ENCODE measurements at regions not wholly inside any gene's neighbourhood (a gene's known extent, or its start where the extent isn't known, plus 50 kb on each side); places are given as distances from the start of the nearest gene placed in this dataset.
A peak's percentile ranks its signal among the peaks of the same experiment; 100 is the strongest.

DNA sequence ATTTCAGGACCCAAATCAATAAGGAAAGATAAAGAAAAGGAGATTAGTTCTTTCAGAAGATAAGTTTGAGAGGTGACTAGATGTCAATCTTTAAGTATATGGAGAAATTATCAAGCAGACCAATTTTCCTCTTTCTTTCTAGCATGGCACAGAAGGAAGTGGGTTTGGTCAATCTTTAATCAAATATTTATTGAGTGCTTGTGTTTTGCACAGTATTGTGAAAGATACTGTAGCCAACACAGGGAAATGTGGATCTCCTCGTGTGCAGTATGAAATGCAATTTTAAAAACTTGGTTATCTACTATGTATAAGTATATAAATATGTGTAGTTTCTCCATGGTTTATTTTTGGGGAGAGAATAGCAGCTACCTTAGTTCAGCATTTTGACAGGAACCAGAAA is 655.2 kb downstream of the RAPGEF2 start:
- Histone ChIP-seq H3K79me2 (ENCODE audit: low read length) (no peaks in the 10 kb centered on the region), H3K27me3 (ENCODE audit: low read length) (no peaks in the 10 kb centered on the region), H3K9ac (ENCODE audit: low read length) (no peak overlapping the region), H2AFZ (ENCODE audit: low read length) (no peak overlapping the region), H3K4me3 (ENCODE audit: low read length) (no peak overlapping the region), H3K4me2 (ENCODE audit: low read depth, low read length, poor library complexity, severe bottlenecking) (no peak overlapping the region), H3K9me2 (replicated peaks; ENCODE audit: insufficient read depth, low read length) (no peaks in the 10 kb centered on the region), H3K36me3 (ENCODE audit: insufficient read depth, low read length) (no peaks in the 10 kb centered on the region), H3K9me3 (ENCODE audit: low read length) (peaks cover 40% of the 10 kb centered on the region), H3K4me1 (ENCODE audit: low read length) (no peaks in the 10 kb centered on the region), H4K20me1 (ENCODE audit: insufficient read depth, low read depth, low read length) (no peaks in the 10 kb centered on the region), H3K27ac (ENCODE audit: low read length) (no peak overlapping the region)
- no peak for DNase-seq

- Histone ChIP-seq H3K4me1 (ENCODE audit: low read length) (no peaks in the 10 kb centered on the region), H3K9ac (ENCODE audit: low read length) (no peak overlapping the region), H3K9me3 (ENCODE audit: low read length) (peaks cover 19% of the 10 kb centered on the region), H3K4me2 (ENCODE audit: low read depth, low read length, poor library complexity, severe bottlenecking) (no peak overlapping the region), H3K9me2 (replicated peaks; ENCODE audit: insufficient read depth, low read length) (no peaks in the 10 kb centered on the region), H3K27ac (ENCODE audit: low read length) (no peak overlapping the region), H2AFZ (ENCODE audit: low read length) (no peak overlapping the region), H3K36me3 (ENCODE audit: insufficient read depth, low read length) (no peaks in the 10 kb centered on the region), H4K20me1 (ENCODE audit: insufficient read depth, low read depth, low read length) (no peaks in the 10 kb centered on the region), H3K27me3 (ENCODE audit: low read length) (no peaks in the 10 kb centered on the region), H3K79me2 (ENCODE audit: low read length) (no peaks in the 10 kb centered on the region), H3K4me3 (ENCODE audit: low read length) (no peak overlapping the region)
- no peak for DNase-seq
Measured at GRCh38 chr4:159762672-159763071, 659.8 kb downstream of the RAPGEF2 start.

DNA sequence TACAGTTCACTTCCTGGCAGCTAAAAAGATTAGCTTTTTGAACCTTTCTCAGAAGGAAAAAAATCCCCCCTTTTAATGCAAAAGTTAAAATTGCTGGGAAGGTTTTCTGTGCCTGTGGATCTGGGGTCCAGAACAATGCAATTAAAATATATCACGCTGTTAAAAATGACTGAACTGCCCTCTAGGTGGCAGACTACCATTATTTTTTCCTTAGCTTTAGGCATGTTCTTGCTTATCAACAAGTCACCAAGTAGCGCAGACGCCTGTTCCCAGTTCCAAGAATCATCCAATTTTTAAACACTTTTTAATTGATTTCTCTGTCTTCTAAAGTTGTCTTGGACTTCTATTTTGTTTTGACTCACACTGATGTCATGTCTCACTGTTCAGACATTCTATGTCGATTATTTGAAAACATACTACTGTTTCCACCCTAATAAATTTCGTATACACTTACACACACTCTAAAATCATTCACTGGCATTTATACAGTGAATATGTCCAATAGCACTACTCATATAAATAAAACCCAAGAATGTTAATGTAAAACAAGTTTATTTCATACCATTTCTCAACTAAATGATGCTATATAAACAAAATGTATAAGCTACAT is 661.6 kb downstream of the RAPGEF2 start:
- no peaks in the 10 kb centered on the region for H3K27me3 ChIP-seq (ENCODE audit: low read length)
- no peak overlapping the region for H3K9ac ChIP-seq (ENCODE audit: low read length)
- peaks cover 11% of the 10 kb centered on the region for H3K9me3 ChIP-seq (ENCODE audit: low read length)
- H3K4me3 ChIP-seq (ENCODE audit: low read length) = no peak overlapping the region
- no peaks in the 10 kb centered on the region for H3K79me2 ChIP-seq (ENCODE audit: low read length)
- H2AFZ ChIP-seq (ENCODE audit: low read length) = no peak overlapping the region
- H3K36me3 ChIP-seq (ENCODE audit: insufficient read depth, low read length) = no peaks in the 10 kb centered on the region
- H3K9me2 ChIP-seq (replicated peaks; ENCODE audit: insufficient read depth, low read length) = no peaks in the 10 kb centered on the region
- no peak overlapping the region for H3K27ac ChIP-seq (ENCODE audit: low read length)
- no peaks in the 10 kb centered on the region for H4K20me1 ChIP-seq (ENCODE audit: insufficient read depth, low read depth, low read length)
- H3K4me2 ChIP-seq (ENCODE audit: low read depth, low read length, poor library complexity, severe bottlenecking) = no peak overlapping the region
- H3K4me1 ChIP-seq (ENCODE audit: low read length) = no peaks in the 10 kb centered on the region
- DNase-seq = peak; percentile 74

DNA sequence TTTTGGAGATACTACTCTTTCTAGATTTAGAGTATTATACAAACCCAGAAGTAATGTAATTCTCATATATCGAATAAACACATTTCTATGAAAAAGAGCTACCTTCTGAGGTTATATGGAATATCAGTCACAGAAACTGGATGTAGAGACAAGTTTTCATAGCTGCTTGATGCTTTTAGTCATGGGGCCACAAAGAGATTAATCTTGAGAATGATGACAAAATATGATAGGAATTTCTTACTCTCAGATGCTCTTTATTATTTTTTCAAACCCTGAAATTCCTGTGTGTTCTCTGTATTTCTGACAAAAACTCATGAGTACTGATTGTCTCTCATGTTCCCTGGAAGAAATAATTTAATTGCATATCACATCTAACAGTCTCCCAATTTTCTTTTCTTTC is 662.5 kb downstream of the RAPGEF2 start:
- Histone ChIP-seq H3K4me2 (ENCODE audit: low read depth, low read length, poor library complexity, severe bottlenecking) (no peak overlapping the region), H3K9ac (ENCODE audit: low read length) (no peak overlapping the region)
- DNase-seq = no peak

DNA sequence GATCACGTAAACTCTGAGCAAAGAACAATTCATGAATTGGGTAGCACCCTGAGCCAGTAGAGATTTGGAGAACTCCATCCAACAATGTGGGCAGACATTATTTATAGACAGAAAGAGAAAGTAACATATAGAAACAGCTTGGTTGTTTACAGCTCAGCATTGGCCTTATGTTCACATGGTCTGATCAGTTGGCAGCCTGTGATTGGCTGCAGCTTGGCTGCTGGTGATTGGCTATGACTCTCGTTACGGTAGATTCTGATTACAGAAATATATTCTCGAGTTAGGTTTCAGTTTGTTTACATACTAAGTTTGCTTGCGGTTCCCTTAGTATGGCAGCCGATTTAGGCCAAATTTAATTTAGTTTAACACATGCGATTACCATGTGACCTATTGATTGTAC is 663.4 kb downstream of the RAPGEF2 start:
- Histone ChIP-seq H3K4me1 (ENCODE audit: low read length) (no peaks in the 10 kb centered on the region), H3K9me3 (ENCODE audit: low read length) (peaks cover 12% of the 10 kb centered on the region; the same call in 1 of the 2 replicates), H2AFZ (ENCODE audit: low read length) (no peak overlapping the region), H4K20me1 (ENCODE audit: insufficient read depth, low read depth, low read length) (no peaks in the 10 kb centered on the region), H3K9me2 (replicated peaks; ENCODE audit: insufficient read depth, low read length) (no peaks in the 10 kb centered on the region), H3K36me3 (ENCODE audit: insufficient read depth, low read length) (no peaks in the 10 kb centered on the region), H3K27me3 (ENCODE audit: low read length) (no peaks in the 10 kb centered on the region), H3K27ac (ENCODE audit: low read length) (no peak overlapping the region), H3K4me3 (ENCODE audit: low read length) (no peak overlapping the region), H3K9ac (ENCODE audit: low read length) (no peak overlapping the region), H3K4me2 (ENCODE audit: low read depth, low read length, poor library complexity, severe bottlenecking) (no peak overlapping the region), H3K79me2 (ENCODE audit: low read length) (no peaks in the 10 kb centered on the region)
- DNase-seq = no peak

More for the DNA sequence above, 662.5 kb downstream of the RAPGEF2 start:
- H3K27me3 ChIP-seq (ENCODE audit: low read length) = no peaks in the 10 kb centered on the region
- no peaks in the 10 kb centered on the region for H4K20me1 ChIP-seq (ENCODE audit: insufficient read depth, low read depth, low read length)
- no peaks in the 10 kb centered on the region for H3K36me3 ChIP-seq (ENCODE audit: insufficient read depth, low read length)
- no peak overlapping the region for H2AFZ ChIP-seq (ENCODE audit: low read length)
- H3K4me3 ChIP-seq (ENCODE audit: low read length) = no peak overlapping the region
- H3K4me1 ChIP-seq (ENCODE audit: low read length) = no peaks in the 10 kb centered on the region
- H3K79me2 ChIP-seq (ENCODE audit: low read length) = no peaks in the 10 kb centered on the region
- H3K27ac ChIP-seq (ENCODE audit: low read length) = no peak overlapping the region
- H3K9me3 ChIP-seq (ENCODE audit: low read length) = peaks cover 11% of the 10 kb centered on the region; the same call in 1 of the 2 replicates
- H3K9me2 ChIP-seq (replicated peaks; ENCODE audit: insufficient read depth, low read length) = no peaks in the 10 kb centered on the region

GRCh38 chr4:159767406-159767805 is 664.5 kb downstream of the RAPGEF2 start:
- DNase-seq = no peak
- peaks cover 18% of the 10 kb centered on the region for H3K9me3 ChIP-seq (ENCODE audit: low read length)
- H3K4me3 ChIP-seq (ENCODE audit: low read length) = no peak overlapping the region
- no peaks in the 10 kb centered on the region for H3K36me3 ChIP-seq (ENCODE audit: insufficient read depth, low read length)
- H3K9ac ChIP-seq (ENCODE audit: low read length) = no peak overlapping the region
- H3K4me1 ChIP-seq (ENCODE audit: low read length) = no peaks in the 10 kb centered on the region
- H3K27me3 ChIP-seq (ENCODE audit: low read length) = no peaks in the 10 kb centered on the region
- no peaks in the 10 kb centered on the region for H3K79me2 ChIP-seq (ENCODE audit: low read length)
- no peak overlapping the region for H3K4me2 ChIP-seq (ENCODE audit: low read depth, low read length, poor library complexity, severe bottlenecking)
- no peaks in the 10 kb centered on the region for H3K9me2 ChIP-seq (replicated peaks; ENCODE audit: insufficient read depth, low read length)
- no peak overlapping the region for H2AFZ ChIP-seq (ENCODE audit: low read length)
- no peaks in the 10 kb centered on the region for H4K20me1 ChIP-seq (ENCODE audit: insufficient read depth, low read depth, low read length)
- H3K27ac ChIP-seq (ENCODE audit: low read length) = no peak overlapping the region

GRCh38 chr4:159768016-159768415 is 665.1 kb downstream of the RAPGEF2 start:
- Histone ChIP-seq H3K27ac (ENCODE audit: low read length) (no peak overlapping the region), H3K9me2 (replicated peaks; ENCODE audit: insufficient read depth, low read length) (no peaks in the 10 kb centered on the region), H3K79me2 (ENCODE audit: low read length) (no peaks in the 10 kb centered on the region), H3K9ac (ENCODE audit: low read length) (no peak overlapping the region), H3K4me1 (ENCODE audit: low read length) (no peaks in the 10 kb centered on the region), H4K20me1 (ENCODE audit: insufficient read depth, low read depth, low read length) (no peaks in the 10 kb centered on the region), H3K4me3 (ENCODE audit: low read length) (no peak overlapping the region), H3K36me3 (ENCODE audit: insufficient read depth, low read length) (no peaks in the 10 kb centered on the region), H2AFZ (ENCODE audit: low read length) (no peak overlapping the region), H3K27me3 (ENCODE audit: low read length) (no peaks in the 10 kb centered on the region), H3K4me2 (ENCODE audit: low read depth, low read length, poor library complexity, severe bottlenecking) (no peak overlapping the region), H3K9me3 (ENCODE audit: low read length) (peaks cover 16% of the 10 kb centered on the region)
- DNase-seq = no peak

DNA sequence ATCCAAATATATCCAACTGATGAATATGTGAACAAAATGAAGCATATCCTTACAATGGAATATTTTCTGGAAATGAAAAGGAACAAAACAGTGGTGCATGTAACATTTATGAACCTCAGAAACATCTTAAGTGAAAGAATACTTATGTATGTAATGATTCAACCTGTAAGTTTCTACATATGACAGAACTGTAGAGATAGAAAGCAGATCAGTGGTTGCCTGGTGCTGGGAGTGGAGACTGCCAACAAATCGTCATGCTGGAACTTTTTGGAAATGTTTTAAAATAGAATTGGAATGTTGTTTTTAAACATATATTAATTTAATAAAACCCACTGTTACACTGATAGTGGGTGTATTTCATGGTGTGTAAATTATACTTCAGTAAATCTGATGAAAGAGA is 667.5 kb downstream of the RAPGEF2 start:
- no peak overlapping the region for H3K27ac ChIP-seq (ENCODE audit: low read length)
- no peaks in the 10 kb centered on the region for H3K9me2 ChIP-seq (replicated peaks; ENCODE audit: insufficient read depth, low read length)
- H3K79me2 ChIP-seq (ENCODE audit: low read length) = no peaks in the 10 kb centered on the region
- H3K36me3 ChIP-seq (ENCODE audit: insufficient read depth, low read length) = no peaks in the 10 kb centered on the region
- DNase-seq = no peak
- H2AFZ ChIP-seq (ENCODE audit: low read length) = no peak overlapping the region
- H3K4me1 ChIP-seq (ENCODE audit: low read length) = no peaks in the 10 kb centered on the region
- peaks cover 21% of the 10 kb centered on the region for H3K9me3 ChIP-seq (ENCODE audit: low read length)
- H3K4me3 ChIP-seq (ENCODE audit: low read length) = no peak overlapping the region
- H3K9ac ChIP-seq (ENCODE audit: low read length) = no peak overlapping the region
- no peak overlapping the region for H3K4me2 ChIP-seq (ENCODE audit: low read depth, low read length, poor library complexity, severe bottlenecking)
- H4K20me1 ChIP-seq (ENCODE audit: insufficient read depth, low read depth, low read length) = no peaks in the 10 kb centered on the region
- no peaks in the 10 kb centered on the region for H3K27me3 ChIP-seq (ENCODE audit: low read length)

- Histone ChIP-seq H3K4me1 (ENCODE audit: low read length) (no peaks in the 10 kb centered on the region), H3K4me2 (ENCODE audit: low read depth, low read length, poor library complexity, severe bottlenecking) (no peak overlapping the region)
Measured at GRCh38 chr4:159770969-159771368, 668.1 kb downstream of the RAPGEF2 start.

More at GRCh38 chr4:159770969-159771368, 668.1 kb downstream of the RAPGEF2 start:
- Histone ChIP-seq H3K9ac (ENCODE audit: low read length) (no peak overlapping the region), H3K4me3 (ENCODE audit: low read length) (no peak overlapping the region), H4K20me1 (ENCODE audit: insufficient read depth, low read depth, low read length) (no peaks in the 10 kb centered on the region), H3K9me2 (replicated peaks; ENCODE audit: insufficient read depth, low read length) (no peaks in the 10 kb centered on the region), H3K36me3 (ENCODE audit: insufficient read depth, low read length) (no peaks in the 10 kb centered on the region), H3K9me3 (ENCODE audit: low read length) (peaks cover 25% of the 10 kb centered on the region), H3K27ac (ENCODE audit: low read length) (no peak overlapping the region), H3K79me2 (ENCODE audit: low read length) (no peaks in the 10 kb centered on the region), H2AFZ (ENCODE audit: low read length) (no peak overlapping the region), H3K27me3 (ENCODE audit: low read length) (no peaks in the 10 kb centered on the region)
- DNase-seq = no peak

Data from Karpas-422 (cell line).